SK-N-SH (cell line): ENCODE measurements at regions not wholly inside any gene's neighbourhood (a gene's known extent, or its start where the extent isn't known, plus 50 kb on each side); places are given as distances from the start of the nearest gene placed in this dataset.

Experiments
- CTCF ChIA-PET: fragments of 300-600, 350-600 bp; formaldehyde crosslinking; extraction: SDS; loops from one replicate; lab custom pipeline; 2021; lab: Yijun Ruan, JAX
- POLR2A ChIA-PET: fragments of 350-600 bp; sonication (Branson Sonifier 250); formaldehyde crosslinking; extraction: SDS; loops from one replicate; lab custom pipeline; 2020; ENCODE audit warnings: antibody characterized with exemption, inconsistent platforms; lab: Yijun Ruan, JAX
- DNase-seq: peaks from one replicate; pipeline ENCODE4 v3.0.0; 2012
- H2AFZ ChIP-seq: fragments of 200-600 bp; sonication (generic); 2 replicates; pipeline ENCODE4 v1.8.1; 2016; ENCODE audit warnings: antibody characterized with exemption, mild to moderate bottlenecking, low read depth
- H3F3A ChIP-seq: fragments of 200-600 bp; sonication (generic); replicated peaks from 2 replicates; pipeline ENCODE3; 2016; ENCODE audit warnings: antibody characterized with exemption, mild to moderate bottlenecking; ENCODE audit not compliant: insufficient read depth
- H3K27ac ChIP-seq, 2 experiments: fragments of 200-500 bp in 1 of 2; fragments of 200-600 bp in 1 of 2; sonication (Bioruptor generic) in 1 of 2; sonication (generic), shearing (Covaris generic) in 1 of 2; 2 replicates each; pipeline versions ENCODE4 v1.5.1 to v1.6.1; 2014 to 2016; ENCODE audit warnings: low read depth in 2 of 2, inconsistent platforms in 1 of 2, low read length in 1 of 2, mild to moderate bottlenecking in 1 of 2, mixed read lengths in 1 of 2
- H3K27me3 ChIP-seq: fragments of 200-600 bp; sonication (generic), shearing (Covaris generic); 2 replicates; pipeline ENCODE4 v1.6.1; 2016; ENCODE audit warnings: mixed run types; ENCODE audit not compliant: insufficient read depth
- H3K36me3 ChIP-seq, 2 experiments: fragments of 200-500 bp in 1 of 2; fragments of 200-600 bp in 1 of 2; sonication (Bioruptor generic) in 1 of 2; sonication (generic) in 1 of 2; replicated peaks in 1 of 2; 2 replicates each; pipeline versions ENCODE3 to v1.5.1; 2014 to 2016; ENCODE audit warnings: low read length in 1 of 2, mild to moderate bottlenecking in 1 of 2; ENCODE audit not compliant: insufficient read depth in 2 of 2, control insufficient read depth in 1 of 2
- H3K4me1 ChIP-seq, 2 experiments: fragments of 200-500 bp in 1 of 2; fragments of 200-600 bp in 1 of 2; sonication (Bioruptor generic) in 1 of 2; sonication (generic), shearing (Covaris generic) in 1 of 2; 2 replicates each; pipeline versions ENCODE4 v1.5.1 to v1.6.1; 2014 to 2016; ENCODE audit warnings: low read depth in 1 of 2, low read length in 1 of 2, mixed run types in 1 of 2; ENCODE audit not compliant: insufficient read depth in 2 of 2, control insufficient read depth in 1 of 2
- H3K4me2 ChIP-seq: fragments of 200-600 bp; sonication (generic), shearing (Covaris generic); 2 replicates; pipeline ENCODE4 v1.6.1; 2017; ENCODE audit warnings: mixed run types
- H3K4me3 ChIP-seq, 2 experiments: fragments of 200-500 bp in 1 of 2; fragments of 200-600 bp in 1 of 2; sonication (Bioruptor generic) in 1 of 2; sonication (generic), shearing (Covaris generic) in 1 of 2; 2 replicates each; pipeline versions ENCODE4 v1.5.1 to v1.8.1; 2014 to 2016; ENCODE audit warnings: low read depth in 2 of 2, inconsistent platforms in 1 of 2, low read length in 1 of 2, mild to moderate bottlenecking in 1 of 2, mixed read lengths in 1 of 2, moderate library complexity in 1 of 2
- H3K79me2 ChIP-seq: fragments of 200-600 bp; sonication (generic); 2 replicates; pipeline ENCODE4 v1.8.1; 2017; ENCODE audit warnings: mild to moderate bottlenecking; ENCODE audit not compliant: insufficient read depth
- H3K9ac ChIP-seq: fragments of 200-600 bp; sonication (generic); 2 replicates; pipeline ENCODE4 v1.6.1; 2017; ENCODE audit warnings: mixed run types
- H3K9me2 ChIP-seq: fragments of 200-600 bp; sonication (generic); 2 replicates; pipeline ENCODE4 v1.6.1; 2017; ENCODE audit warnings: mixed run types
- H3K9me3 ChIP-seq: fragments of 200-600 bp; sonication (generic); 2 replicates; pipeline ENCODE4 v1.6.1; 2017; ENCODE audit warnings: mixed run types, mild to moderate bottlenecking, moderate library complexity
- H4K20me1 ChIP-seq: fragments of 200-600 bp; sonication (generic); 2 replicates; pipeline ENCODE4 v1.6.1; 2017; ENCODE audit warnings: mild to moderate bottlenecking, mixed run types; ENCODE audit not compliant: insufficient read depth
- EP300 ChIP-seq, 2 experiments: IDR thresholded peaks; 2 replicates each; pipeline versions ENCODE4 v1.4.0 to v1.6.1; 2012; ENCODE audit warnings: borderline replicate concordance in 1 of 2, low read depth in 1 of 2, low read length in 1 of 2
- FOXM1 ChIP-seq: IDR thresholded peaks from 2 replicates; pipeline ENCODE4 v1.4.0; 2012; ENCODE audit warnings: low read depth, mild to moderate bottlenecking
- GABPA ChIP-seq: IDR thresholded peaks from 2 replicates; pipeline ENCODE4 v1.4.0; 2012; ENCODE audit warnings: low read depth, mild to moderate bottlenecking
- IRF3 ChIP-seq: fragments of 150-350 bp; IDR thresholded peaks from 2 replicates; pipeline ENCODE4 v1.6.1; 2016; ENCODE audit warnings: mild to moderate bottlenecking, low read depth, low read length
- RAD21 ChIP-seq: IDR thresholded peaks from 2 replicates; pipeline ENCODE4 v1.6.1; 2012; ENCODE audit warnings: mild to moderate bottlenecking, low read length
- REST ChIP-seq: IDR thresholded peaks from 2 replicates; pipeline ENCODE4 v1.6.1; 2012; ENCODE audit warnings: mild to moderate bottlenecking, low read depth, low read length, moderate library complexity
- RFX5 ChIP-seq: IDR thresholded peaks from 2 replicates; pipeline ENCODE4 v1.6.1; 2012; ENCODE audit warnings: mild to moderate bottlenecking, improper control_type of control experiment, low read length
- SIN3A ChIP-seq: IDR thresholded peaks from 2 replicates; pipeline ENCODE4 v1.6.1; 2012; ENCODE audit warnings: low read depth, mild to moderate bottlenecking, low read length, moderate library complexity, borderline replicate concordance
- SMC3 ChIP-seq: IDR thresholded peaks from 2 replicates; pipeline ENCODE4 v1.6.1; 2012; ENCODE audit warnings: low read depth, low read length, improper control_type of control experiment
- USF2 ChIP-seq: fragments of 150-350 bp; IDR thresholded peaks from 2 replicates; pipeline ENCODE4 v1.6.1; 2017; ENCODE audit warnings: antibody characterized with exemption, low read length, low read depth, borderline replicate concordance
- WGBS: methylation state at CpG from one replicate; pipeline ENCODE4 v1.1.6; 2017; ENCODE audit warnings: low lambda C conversion rate; 5-methylcytosine and 5-hydroxymethylcytosine counted together

- ChIA-PET POLR2A (no interaction called here), CTCF (interaction anchor here (1.7 kb wide), 1 partner anchor 43 kb away, joined by 6 read pairs; no protein-coding TSS in a partner anchor)
- TF ChIP-seq EP300 (IDR thresholded peaks at IDR 0.05; ENCODE audit: borderline replicate concordance in 1 of 2, low read depth in 1 of 2, low read length in 1 of 2) (no peak), RAD21 (no peak)
- Histone ChIP-seq H3K79me2 (no peaks in the 10 kb centered on the region), H3K9ac (no peak overlapping the region), H3K9me2 (no peaks in the 10 kb centered on the region), H3K4me2 (no peak overlapping the region), H3K27me3 (no peaks in the 10 kb centered on the region), H3K4me3 (no peak overlapping the region), H3K36me3 (no peaks in the 10 kb centered on the region), H3K4me1 (peaks cover 0 to 26% of the 10 kb centered on the region in 2 experiments; a peak in 2 of 4 replicates), H3K9me3 (no peaks in the 10 kb centered on the region), H3K27ac (peak overlapping the region in 1 of 2 experiments; percentile 64; a peak in 2 of 4 replicates), H3F3A (no peaks in the 10 kb centered on the region), H4K20me1 (no peaks in the 10 kb centered on the region), H2AFZ (peak overlapping the region; percentile 57; the same call in 1 of the 2 replicates)
- DNase-seq, result no peak
- 47% methylated on average over 7 of the region's 8 CpGs for WGBS
These were observed 78.4 kb upstream of the MED9 start for GRCh38 chr17:17398188-17398942.

- no peaks in the 10 kb centered on the region for H3K36me3 ChIP-seq
- POLR2A ChIA-PET, result no interaction called here
These were observed 77.6 kb upstream of the MED9 start for GRCh38 chr17:17398943-17399926.

More at GRCh38 chr17:17398943-17399926, 77.6 kb upstream of the MED9 start:
- Histone ChIP-seq H3K27ac (peak overlapping the region in 1 of 2 experiments; percentile 64; a peak in 2 of 4 replicates), H3K9me2 (no peaks in the 10 kb centered on the region), H3K4me1 (peaks cover 0 to 35% of the 10 kb centered on the region in 2 experiments; a peak in 2 of 4 replicates), H4K20me1 (no peaks in the 10 kb centered on the region), H3K9me3 (no peaks in the 10 kb centered on the region), H3K27me3 (no peaks in the 10 kb centered on the region), H3K4me2 (no peak overlapping the region), H2AFZ (peak overlapping the region; percentile 57; the same call in 1 of the 2 replicates), H3K4me3 (no peak overlapping the region), H3K79me2 (no peaks in the 10 kb centered on the region), H3K9ac (no peak overlapping the region), H3F3A (no peaks in the 10 kb centered on the region)
- WGBS, result 74% methylated on average over 12 of the region's 15 CpGs
- CTCF ChIA-PET, result interaction anchor here (0.6 to 1.7 kb wide), 3 partner anchors 11 to 44 kb away, joined by 3 to 6 read pairs (median 3); no protein-coding TSS in a partner anchor
- TF ChIP-seq FOXM1 (no peak), SMC3 (no peak), GABPA (no peak), USF2 (no peak), SIN3A (no peak), IRF3 (no peak), RFX5 (no peak), REST (no peak)
- peak; percentile 72 for DNase-seq
